Trophoblast cell (in vitro differentiated cells and primary cell): ENCODE measurements at regions not wholly inside any gene's neighbourhood (a gene's known extent, or its start where the extent isn't known, plus 50 kb on each side); places are given as distances from the start of the nearest gene placed in this dataset.

Source experiments
- DNase-seq, 2 donors: peaks; one replicate each; pipeline ENCODE4 v3.0.0-alpha.2; 2016
- H2AFZ ChIP-seq: 2 replicates; pipeline ENCODE4 v1.6.1; 2013; ENCODE audit warnings: low read length, moderate library complexity, mild to moderate bottlenecking; ENCODE audit not compliant: insufficient read depth, poor library complexity
- H2AK5ac ChIP-seq: 2 replicates; pipeline ENCODE4 v1.6.1; 2013; ENCODE audit warnings: mild to moderate bottlenecking, low read length
- H2BK120ac ChIP-seq: 2 replicates; pipeline ENCODE4 v1.6.1; 2013; ENCODE audit warnings: low read length, mild to moderate bottlenecking, moderate library complexity; ENCODE audit not compliant: insufficient read depth, poor library complexity
- H2BK12ac ChIP-seq: 2 replicates; pipeline ENCODE4 v1.6.1; 2013; ENCODE audit warnings: mild to moderate bottlenecking, low read length, moderate library complexity
- H2BK5ac ChIP-seq: 2 replicates; pipeline ENCODE4 v1.6.1; 2013; ENCODE audit warnings: low read length, low read depth, moderate library complexity, mild to moderate bottlenecking; ENCODE audit not compliant: poor library complexity
- H3K14ac ChIP-seq: 2 replicates; pipeline ENCODE4 v1.6.1; 2013; ENCODE audit warnings: mild to moderate bottlenecking, low read length
- H3K18ac ChIP-seq: 2 replicates; pipeline ENCODE4 v1.6.1; 2013; ENCODE audit warnings: mild to moderate bottlenecking, low read length
- H3K23ac ChIP-seq: 2 replicates; pipeline ENCODE4 v1.6.1; 2013; ENCODE audit warnings: low read length
- H3K27ac ChIP-seq: 2 replicates; pipeline ENCODE4 v1.5.1; 2013; ENCODE audit warnings: low read depth, mild to moderate bottlenecking, inconsistent platforms, low read length, moderate library complexity
- H3K27me3 ChIP-seq: 2 replicates; pipeline ENCODE4 v1.6.1; 2013; ENCODE audit warnings: inconsistent platforms, mild to moderate bottlenecking, low read length, moderate library complexity; ENCODE audit not compliant: insufficient read depth
- H3K36me3 ChIP-seq, 2 experiments: 1 replicate in 1 of 2; 2 replicates in 1 of 2; pipeline ENCODE4 v1.6.1; 2013; ENCODE audit warnings: low read length in 2 of 2, mild to moderate bottlenecking in 2 of 2, moderate library complexity in 1 of 2; ENCODE audit not compliant: insufficient read depth in 2 of 2, control insufficient read depth in 1 of 2
- H3K4ac ChIP-seq: 2 replicates; pipeline ENCODE4 v1.6.1; 2013; ENCODE audit warnings: low read depth, mild to moderate bottlenecking, low read length, moderate library complexity
- H3K4me1 ChIP-seq, 2 experiments: 1 replicate in 1 of 2; 2 replicates in 1 of 2; pipeline ENCODE4 v1.6.1; 2013; ENCODE audit warnings: low read length in 2 of 2, mild to moderate bottlenecking in 2 of 2, moderate library complexity in 1 of 2; ENCODE audit not compliant: insufficient read depth in 2 of 2, control insufficient read depth in 1 of 2
- H3K4me2 ChIP-seq: 2 replicates; pipeline ENCODE4 v1.6.1; 2013; ENCODE audit warnings: inconsistent platforms, mild to moderate bottlenecking, low read length, moderate library complexity
- H3K4me3 ChIP-seq: 2 replicates; pipeline ENCODE4 v1.5.1; 2013; ENCODE audit warnings: mild to moderate bottlenecking, low read depth, low read length, inconsistent platforms
- H3K79me1 ChIP-seq: one replicate; pipeline ENCODE4 v1.6.1; 2013; ENCODE audit warnings: low read length
- H3K79me2 ChIP-seq: 2 replicates; pipeline ENCODE4 v1.6.1; 2013; ENCODE audit warnings: low read length, mild to moderate bottlenecking; ENCODE audit not compliant: control insufficient read depth, insufficient read depth, poor library complexity
- H3K9ac ChIP-seq: 2 replicates; pipeline ENCODE4 v1.6.1; 2013; ENCODE audit warnings: mild to moderate bottlenecking, low read length
- H3K9me3 ChIP-seq: 2 replicates; pipeline ENCODE4 v1.6.1; 2013; ENCODE audit warnings: low read depth, mild to moderate bottlenecking, control low read depth, inconsistent platforms, low read length; ENCODE audit not compliant: insufficient read depth
- H4K12ac ChIP-seq: 2 replicates; pipeline ENCODE4 v1.6.1; 2013; ENCODE audit warnings: low read depth, mild to moderate bottlenecking, low read length, moderate library complexity
- H4K8ac ChIP-seq: 2 replicates; pipeline ENCODE4 v1.6.1; 2013; ENCODE audit warnings: low read depth, mild to moderate bottlenecking, low read length, moderate library complexity
- H4K91ac ChIP-seq: one replicate; pipeline ENCODE4 v1.6.1; 2013; ENCODE audit warnings: low read depth, mild to moderate bottlenecking, low read length, moderate library complexity
- WGBS: extraction: QIAGEN DNeasy Blood & Tissue Kit; methylation state at CpG from one replicate; pipeline ENCODE4 v1.1.7; 2013; ENCODE audit warnings: missing lambda C conversion rate; ENCODE audit not compliant: insufficient read length, insufficient coverage; ENCODE audit errors: extremely low coverage; 5-methylcytosine and 5-hydroxymethylcytosine counted together

- Histone ChIP-seq H2BK5ac (no peak overlapping the region), H3K4me1 (no peaks in the 10 kb centered on the region), H3K14ac (no peak overlapping the region), H3K27ac (no peak overlapping the region), H2AFZ (no peak overlapping the region), H3K9ac (no peak overlapping the region), H3K4me3 (no peak overlapping the region), H3K79me2 (no peaks in the 10 kb centered on the region), H3K9me3 (no peaks in the 10 kb centered on the region), H3K4me2 (no peak overlapping the region), H3K79me1 (no peaks in the 10 kb centered on the region), H4K12ac (no peak overlapping the region), H2BK12ac (no peak overlapping the region), H4K91ac (no peak overlapping the region), H2AK5ac (no peak overlapping the region), H3K23ac (no peak overlapping the region), H3K36me3 (no peaks in the 10 kb centered on the region), H3K4ac (no peak overlapping the region), H3K18ac (no peak overlapping the region), H4K8ac (no peak overlapping the region), H2BK120ac (no peak overlapping the region), H3K27me3 (no peaks in the 10 kb centered on the region)
- WGBS = no CpG with 5 or more reads among the region's 5 CpGs
- peak; percentile 14 to 81 for DNase-seq
Observed at GRCh38 chr18:27605107-27605834, 420.2 kb upstream of the CHST9 start.

GRCh38 chr18:27604583-27604982 is 419.5 kb upstream of the CHST9 start:
- no peak overlapping the region for H4K8ac ChIP-seq
- H3K4me1 ChIP-seq = no peaks in the 10 kb centered on the region
- H3K36me3 ChIP-seq = no peaks in the 10 kb centered on the region
- no peak overlapping the region for H3K4me2 ChIP-seq
- H3K4me3 ChIP-seq = no peak overlapping the region
- no peak overlapping the region for H3K18ac ChIP-seq
- H3K79me1 ChIP-seq = no peaks in the 10 kb centered on the region
- no peak overlapping the region for H2BK12ac ChIP-seq
- H3K23ac ChIP-seq = no peak overlapping the region
- no peak overlapping the region for H2BK120ac ChIP-seq
- H2AFZ ChIP-seq = no peak overlapping the region
- no peaks in the 10 kb centered on the region for H3K27me3 ChIP-seq
- H3K9ac ChIP-seq = no peak overlapping the region
- no peak overlapping the region for H2BK5ac ChIP-seq
- DNase-seq = peak in 1 of 2 donors; percentile 39
- no peaks in the 10 kb centered on the region for H3K9me3 ChIP-seq
- H3K14ac ChIP-seq = no peak overlapping the region
- no peak overlapping the region for H3K27ac ChIP-seq
- H3K4ac ChIP-seq = no peak overlapping the region
- H3K79me2 ChIP-seq = no peaks in the 10 kb centered on the region
- no CpG with 5 or more reads among the region's 4 CpGs for WGBS
- no peak overlapping the region for H4K12ac ChIP-seq
- no peak overlapping the region for H4K91ac ChIP-seq
- H2AK5ac ChIP-seq = no peak overlapping the region

- Histone ChIP-seq H2AFZ (no peak overlapping the region), H4K91ac (no peak overlapping the region), H3K4me1 (no peaks in the 10 kb centered on the region), H2AK5ac (no peak overlapping the region), H3K27me3 (no peaks in the 10 kb centered on the region), H3K4ac (no peak overlapping the region), H2BK5ac (no peak overlapping the region), H3K79me2 (no peaks in the 10 kb centered on the region), H3K4me3 (no peak overlapping the region), H2BK12ac (no peak overlapping the region), H3K14ac (no peak overlapping the region), H3K9ac (no peak overlapping the region), H3K79me1 (no peaks in the 10 kb centered on the region), H3K4me2 (no peak overlapping the region), H2BK120ac (no peak overlapping the region), H3K27ac (no peak overlapping the region), H3K23ac (no peak overlapping the region), H4K8ac (no peak overlapping the region), H3K18ac (no peak overlapping the region), H4K12ac (no peak overlapping the region), H3K36me3 (no peaks in the 10 kb centered on the region), H3K9me3 (no peaks in the 10 kb centered on the region)
- WGBS = no CpG with 5 or more reads among the region's 2 CpGs
- DNase-seq = no peak
Observed at GRCh38 chr18:27602092-27602491, 417.0 kb upstream of the CHST9 start.

- DNase-seq = no peak
- H3K27ac ChIP-seq = no peak overlapping the region
- no peaks in the 10 kb centered on the region for H3K79me2 ChIP-seq
- H2AFZ ChIP-seq = no peak overlapping the region
- no peak overlapping the region for H2AK5ac ChIP-seq
- H2BK5ac ChIP-seq = no peak overlapping the region
- no peak overlapping the region for H3K18ac ChIP-seq
- H3K79me1 ChIP-seq = no peaks in the 10 kb centered on the region
- no peak overlapping the region for H3K4ac ChIP-seq
- H2BK120ac ChIP-seq = no peak overlapping the region
- H4K8ac ChIP-seq = no peak overlapping the region
- H2BK12ac ChIP-seq = no peak overlapping the region
- no peaks in the 10 kb centered on the region for H3K4me1 ChIP-seq
- no peak overlapping the region for H3K9ac ChIP-seq
- H4K12ac ChIP-seq = no peak overlapping the region
- H3K27me3 ChIP-seq = no peaks in the 10 kb centered on the region
- no peaks in the 10 kb centered on the region for H3K9me3 ChIP-seq
- H3K4me2 ChIP-seq = no peak overlapping the region
- H4K91ac ChIP-seq = no peak overlapping the region
- no peak overlapping the region for H3K14ac ChIP-seq
- no peak overlapping the region for H3K23ac ChIP-seq
- H3K36me3 ChIP-seq = no peaks in the 10 kb centered on the region
- H3K4me3 ChIP-seq = no peak overlapping the region
Observed at GRCh38 chr18:27600245-27600644, 415.1 kb upstream of the CHST9 start.
